ENCODE measurements at regions not wholly inside any gene's neighbourhood (a gene's known extent, or its start where the extent isn't known, plus 50 kb on each side); places are given as distances from the start of the nearest gene placed in this dataset.

DNA sequence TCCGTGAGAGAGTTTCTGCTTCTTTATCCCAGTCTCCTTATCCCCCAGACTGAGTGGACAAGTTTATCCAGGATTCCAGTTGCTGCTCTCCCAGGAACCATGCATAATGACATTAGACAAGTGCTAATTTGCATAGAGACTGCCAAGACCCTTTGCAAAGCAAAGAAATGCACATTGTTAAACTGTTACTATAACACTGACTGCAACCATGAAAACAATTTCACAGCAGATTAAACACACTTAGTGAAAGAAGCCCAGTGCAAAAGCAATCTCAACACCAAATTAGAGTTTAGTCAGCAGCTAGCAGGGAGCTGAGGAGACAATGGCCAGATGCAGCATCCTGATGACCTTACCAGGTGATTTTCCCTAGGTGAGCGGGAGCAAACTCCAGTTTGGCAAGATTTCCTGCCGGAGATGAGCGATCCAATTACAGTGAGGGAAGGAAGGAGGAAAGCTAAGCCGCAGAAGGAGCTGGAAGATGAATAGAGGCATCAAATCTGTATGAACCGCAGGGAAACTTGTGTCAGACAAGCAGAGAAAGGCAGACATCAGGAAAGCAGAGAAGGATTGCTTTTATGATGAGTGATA is 273.8 kb upstream of the B3GAT1 start:
- no peak for DNase-seq

DNA sequence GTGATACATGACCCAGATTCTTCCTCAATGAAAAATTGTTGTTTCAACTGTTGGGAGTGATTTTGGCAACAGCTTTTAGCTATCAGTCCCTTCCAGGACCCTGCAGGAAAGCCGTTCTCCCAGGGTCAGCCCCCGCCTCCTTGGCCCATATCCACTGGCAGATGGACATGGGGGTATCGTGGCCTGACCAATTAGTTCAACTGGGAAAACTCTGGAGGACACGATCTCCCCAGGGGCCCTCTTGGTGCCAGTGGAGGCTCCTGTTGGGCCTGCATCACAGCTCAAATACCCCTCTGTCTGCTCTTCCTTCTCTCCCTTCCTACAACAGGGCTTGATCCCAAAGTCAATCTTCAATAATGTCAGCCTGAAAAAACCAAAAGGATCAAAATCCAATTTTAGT is 272.5 kb upstream of the B3GAT1 start:
- no peak for DNase-seq

DNA sequence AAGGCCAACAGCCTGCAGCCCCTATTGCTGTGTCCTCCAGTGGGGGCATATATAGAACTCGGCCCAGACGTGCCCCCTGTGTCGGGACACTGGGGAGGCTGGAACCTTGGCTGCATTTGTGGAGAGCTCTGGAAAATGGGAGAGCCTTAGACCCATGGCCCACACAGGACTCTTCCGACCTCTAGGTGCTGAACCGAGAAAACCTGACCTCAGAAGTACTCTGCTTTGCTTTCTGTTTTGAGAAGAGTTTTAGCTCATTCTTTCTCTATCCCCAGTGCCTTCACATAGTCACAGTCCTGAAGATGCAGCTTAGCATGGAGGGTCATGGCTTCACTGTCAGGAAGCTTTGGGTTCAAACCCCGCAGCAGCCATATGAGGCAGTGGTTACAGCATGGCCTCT is 271.8 kb upstream of the B3GAT1 start:
- DNase-seq: no peak

DNA sequence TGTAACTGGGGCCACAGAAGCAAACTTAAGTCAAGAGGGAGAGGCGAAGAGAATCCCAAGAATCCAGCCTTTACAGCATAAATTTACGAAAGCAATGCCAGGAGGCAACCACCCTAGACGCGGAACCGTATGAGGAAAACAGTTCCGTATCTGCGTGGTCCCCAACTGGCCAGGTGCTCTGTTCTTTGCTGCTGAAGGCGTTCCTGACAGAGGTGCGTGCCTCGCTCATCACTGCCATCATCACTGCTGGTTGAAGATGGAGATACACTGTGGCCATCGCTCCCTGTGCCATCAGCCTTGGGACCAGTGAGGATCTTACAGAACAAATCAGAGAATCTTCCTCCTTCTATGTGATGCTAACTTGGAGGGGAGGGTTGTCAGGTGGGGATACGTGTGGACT is 270.5 kb upstream of the B3GAT1 start:
- no peak for DNase-seq

DNA sequence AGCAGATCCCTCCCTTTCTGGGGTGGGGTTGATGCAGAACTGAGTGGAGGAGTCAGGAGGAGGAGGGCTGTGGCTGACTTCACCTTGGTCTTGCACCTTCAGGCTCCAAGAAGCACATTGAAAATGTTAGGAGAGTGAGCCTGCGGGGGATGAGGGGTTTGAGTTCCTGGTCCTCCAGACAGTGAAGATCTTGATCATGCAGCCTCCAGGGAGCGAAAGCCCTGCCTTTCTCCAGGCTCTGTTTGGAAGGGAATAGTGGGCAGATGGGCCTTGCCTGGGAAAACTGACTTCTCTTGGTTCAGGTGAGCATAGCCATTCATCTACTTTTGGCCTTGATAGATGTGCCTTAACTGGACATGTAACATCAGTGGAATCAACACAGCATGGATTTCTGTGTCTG is 267.6 kb upstream of the B3GAT1 start:
- DNase-seq: no peak

DNA sequence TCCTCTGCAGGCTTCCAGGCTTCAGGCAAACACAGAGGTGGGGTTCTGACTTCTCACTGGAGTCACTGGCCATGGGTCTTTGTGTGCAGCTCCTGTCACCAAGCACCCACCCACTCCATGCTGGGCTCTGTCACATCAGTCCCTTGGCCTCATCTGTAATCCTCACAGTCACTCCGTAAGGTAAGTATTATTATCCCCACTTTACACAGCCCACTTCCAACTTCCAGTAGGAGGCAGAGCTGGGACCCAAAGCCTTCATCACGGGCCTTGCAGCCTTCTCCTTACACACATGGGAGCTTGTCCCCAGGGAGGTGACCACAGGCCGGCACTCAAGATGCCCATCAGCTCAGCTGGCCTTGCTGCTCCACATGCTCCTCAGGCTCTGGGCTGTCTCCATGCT is 266.7 kb upstream of the B3GAT1 start:
- DNase-seq: no peak

DNA sequence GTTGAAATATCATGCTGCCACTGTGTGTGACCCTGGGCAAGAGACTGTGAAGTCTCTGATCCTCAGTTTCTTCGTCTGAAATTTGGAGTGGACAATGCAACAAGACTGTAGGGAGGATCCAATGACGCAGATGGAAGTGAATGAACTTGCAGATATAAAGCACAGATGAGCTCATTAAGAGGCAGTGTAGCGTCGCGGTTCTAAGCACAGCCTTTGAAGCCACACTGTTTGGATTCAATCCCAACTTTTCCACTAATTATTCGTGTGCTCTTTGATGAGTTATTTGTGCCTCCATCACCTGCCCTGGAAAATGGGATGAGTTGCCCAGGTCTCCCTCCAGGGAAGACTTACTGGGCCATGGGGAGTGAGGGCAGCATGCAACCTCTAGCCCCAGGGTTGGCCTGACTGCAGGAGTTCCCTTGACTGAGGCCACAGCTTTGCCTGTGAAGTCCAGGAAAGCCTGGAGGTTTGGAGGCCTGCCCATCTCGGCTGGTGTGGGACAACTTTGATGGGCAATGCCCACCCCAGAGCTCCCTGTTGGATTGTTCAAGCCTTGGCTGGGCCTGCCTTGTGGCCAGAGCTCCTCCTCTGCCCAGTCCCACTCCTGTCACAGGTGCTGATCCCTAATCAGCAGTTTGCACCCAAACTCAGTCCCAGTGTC is 266.0 kb upstream of the B3GAT1 start:
- DNase-seq: no peak

DNA sequence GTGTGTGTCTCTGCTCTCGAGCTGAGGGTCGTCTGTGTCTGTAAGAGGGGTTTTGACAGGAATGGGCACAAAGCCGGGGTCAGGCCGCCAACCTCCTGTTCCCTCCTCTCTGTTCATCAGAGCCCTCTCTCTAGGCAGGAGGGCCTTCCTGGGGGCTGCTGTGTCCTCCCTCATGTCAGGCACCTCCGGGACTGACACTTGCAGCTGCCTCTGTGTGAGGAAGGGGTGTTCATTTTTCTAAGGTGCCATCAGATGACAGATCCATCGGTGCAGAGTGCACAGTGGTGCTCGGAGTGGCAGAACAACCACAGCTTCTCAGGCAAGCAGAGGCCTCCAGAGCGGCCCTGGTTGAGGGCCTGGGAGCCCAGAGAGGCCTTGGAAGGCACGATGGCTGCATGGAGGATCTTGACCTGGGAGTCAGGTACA is 265.4 kb upstream of the B3GAT1 start:
- DNase-seq: no peak

DNA sequence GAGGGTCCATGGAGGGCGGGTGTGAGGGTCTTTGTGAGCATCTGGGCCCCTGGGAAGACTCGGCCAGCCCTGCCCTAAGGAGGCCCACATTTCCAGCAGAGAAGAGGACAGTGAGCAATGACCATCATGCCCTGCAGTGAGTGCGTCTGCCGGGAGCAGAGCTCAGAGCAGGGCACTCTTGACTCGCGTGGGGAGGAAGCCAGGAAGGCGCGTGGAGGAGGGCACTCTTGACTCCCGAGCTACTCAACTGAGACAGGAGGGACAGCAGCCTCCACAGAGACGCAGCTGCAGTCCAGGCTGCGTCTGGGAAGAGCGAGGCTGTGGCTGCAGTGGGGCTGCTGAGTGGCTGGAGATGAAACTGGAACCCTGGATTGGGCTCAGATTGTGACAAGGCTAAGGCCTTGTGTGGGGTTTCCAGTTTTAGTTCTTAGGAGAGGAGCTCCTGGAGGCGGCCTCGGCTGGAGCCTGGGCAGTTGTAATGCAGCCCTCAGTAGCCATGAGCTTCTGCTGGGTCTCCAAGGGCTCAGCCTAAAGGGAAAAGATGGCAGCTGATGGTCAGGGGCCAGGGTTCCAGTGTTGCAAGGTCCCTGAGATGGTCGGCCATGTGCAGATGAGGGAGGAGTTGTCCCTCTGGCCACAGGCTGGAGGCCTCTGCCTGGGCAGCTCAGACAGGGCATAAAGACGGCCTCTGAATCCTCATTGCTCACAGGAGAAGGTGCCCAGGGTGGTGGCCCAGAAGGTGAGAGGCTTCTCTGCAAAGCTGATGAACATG is 264.7 kb upstream of the B3GAT1 start:
- no peak for DNase-seq

DNA sequence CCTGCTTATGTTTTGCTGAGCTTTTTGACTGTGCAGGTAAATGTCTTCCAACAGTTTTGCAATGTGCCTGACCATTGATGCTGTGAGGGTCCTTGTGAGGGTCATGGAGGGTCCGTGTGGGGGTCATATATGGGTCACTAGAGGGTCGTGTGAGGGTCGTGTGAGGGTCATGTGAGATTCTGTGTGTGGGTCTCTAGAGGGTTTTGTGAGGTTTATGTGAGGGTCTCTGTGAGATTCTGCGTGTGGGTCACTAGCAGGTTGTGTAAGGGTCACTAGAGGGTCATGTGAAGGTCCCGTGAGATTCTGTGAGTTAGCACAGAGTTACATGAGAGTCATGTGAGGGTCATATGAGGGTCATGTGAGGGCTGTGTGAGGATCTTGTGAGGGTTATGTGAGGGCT is 263.9 kb upstream of the B3GAT1 start:
- no peak for DNase-seq

DNA sequence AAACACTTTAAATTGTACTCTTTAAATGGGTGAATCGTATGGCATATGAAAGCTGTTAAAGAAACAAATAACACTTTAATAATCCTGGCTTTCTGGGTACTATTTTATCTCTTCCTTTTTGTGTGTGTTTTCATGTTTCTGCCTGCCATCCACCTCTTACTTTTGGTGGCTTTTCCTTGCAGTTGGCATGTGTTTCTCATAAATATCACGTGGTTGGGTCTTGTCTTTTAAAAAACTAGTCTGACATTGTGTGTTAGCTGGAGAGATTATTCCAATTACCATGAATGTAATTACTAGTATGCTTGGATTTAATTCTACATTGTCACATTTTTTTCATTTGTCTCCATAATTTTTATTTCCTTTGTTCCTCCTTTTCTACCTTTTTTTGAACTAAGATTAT is 262.9 kb upstream of the B3GAT1 start:
- DNase-seq: no peak

DNA sequence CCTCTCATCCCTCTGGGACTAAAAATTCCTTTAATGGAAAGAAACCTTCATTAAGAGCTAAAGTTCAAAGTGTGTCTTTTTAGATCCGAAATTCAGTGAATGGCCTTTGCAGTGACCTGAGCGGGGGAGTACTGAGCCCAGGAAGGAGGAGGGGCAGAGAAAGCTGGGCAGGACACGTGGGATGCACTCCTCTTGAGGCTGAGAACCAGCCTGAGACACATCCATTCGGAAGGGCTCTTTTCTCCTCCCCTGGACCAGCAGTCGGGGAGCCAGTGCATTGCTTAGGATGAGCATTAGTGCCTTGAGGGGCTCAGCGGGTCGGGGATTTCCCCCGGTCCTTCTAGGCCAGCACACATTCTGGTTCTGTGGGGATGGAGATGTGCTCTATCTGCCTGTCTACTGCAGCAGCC is 258.9 kb upstream of the B3GAT1 start:
- peak; percentile 25 for DNase-seq

DNA sequence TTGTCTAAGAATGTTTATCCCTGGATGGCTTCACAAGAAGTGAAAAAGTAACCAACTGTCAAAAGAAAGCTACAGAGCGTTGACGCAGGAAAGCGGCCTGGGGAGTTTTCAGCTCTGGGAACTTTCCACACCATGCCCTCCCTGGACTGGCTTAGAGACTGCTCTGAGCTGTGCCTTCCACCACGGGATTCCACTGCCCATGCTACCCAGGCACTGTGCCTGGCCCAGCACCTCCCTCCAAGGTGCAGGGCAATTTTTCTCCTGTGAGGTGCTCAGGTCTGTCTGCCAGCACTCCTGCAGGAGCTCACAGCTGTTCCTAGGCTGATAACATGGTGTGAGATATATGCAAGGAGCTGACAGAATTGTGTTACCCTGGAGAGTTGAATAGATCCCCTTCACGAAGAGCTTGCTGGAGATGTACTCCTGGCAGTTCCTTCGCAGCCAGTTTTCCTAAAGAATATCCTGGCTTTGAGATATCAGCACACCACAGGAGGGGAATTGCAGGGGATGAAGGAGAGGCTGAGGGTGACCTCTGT is 258.3 kb upstream of the B3GAT1 start:
- no peak for DNase-seq

DNA sequence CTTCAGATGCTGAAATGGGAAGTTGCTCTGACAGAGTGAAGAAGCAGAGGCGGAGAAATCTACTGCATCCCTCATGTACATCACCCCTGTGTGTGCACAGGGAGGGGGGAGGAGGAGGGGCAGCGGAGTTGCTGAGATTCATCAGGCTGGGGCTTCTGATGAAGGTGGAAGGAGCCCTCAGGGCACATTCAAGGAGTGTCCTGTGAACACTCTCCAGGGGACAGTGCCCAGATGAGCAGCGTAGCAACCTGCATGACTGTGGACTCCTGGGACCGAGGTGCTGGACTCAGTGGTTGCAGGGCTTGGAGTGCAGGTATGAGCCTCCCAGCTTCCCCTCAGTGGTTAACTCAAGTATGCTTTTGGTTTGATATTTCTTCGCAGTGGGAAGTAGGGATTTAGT is 257.8 kb upstream of the B3GAT1 start:
- DNase-seq: no peak

DNA sequence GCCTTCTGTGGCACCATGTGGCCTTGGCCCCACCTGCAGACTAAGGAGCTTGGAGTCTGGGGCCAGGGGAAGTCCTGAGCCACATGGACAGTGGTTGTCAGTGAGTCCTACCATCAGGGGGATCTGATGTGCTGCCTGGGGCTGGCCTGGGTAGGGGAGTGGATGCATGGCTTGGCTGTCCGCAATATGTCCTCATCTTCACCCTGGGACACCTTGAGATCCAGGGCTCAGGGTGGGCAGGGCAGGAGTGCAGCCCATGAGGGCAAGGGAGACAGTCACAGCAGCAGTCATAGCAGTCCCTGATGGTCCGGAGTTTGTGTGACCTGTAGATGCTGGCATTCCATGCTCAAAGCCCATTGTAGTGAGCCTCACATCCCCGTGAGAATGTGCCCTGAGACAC is 256.8 kb upstream of the B3GAT1 start:
- no peak for DNase-seq

DNA sequence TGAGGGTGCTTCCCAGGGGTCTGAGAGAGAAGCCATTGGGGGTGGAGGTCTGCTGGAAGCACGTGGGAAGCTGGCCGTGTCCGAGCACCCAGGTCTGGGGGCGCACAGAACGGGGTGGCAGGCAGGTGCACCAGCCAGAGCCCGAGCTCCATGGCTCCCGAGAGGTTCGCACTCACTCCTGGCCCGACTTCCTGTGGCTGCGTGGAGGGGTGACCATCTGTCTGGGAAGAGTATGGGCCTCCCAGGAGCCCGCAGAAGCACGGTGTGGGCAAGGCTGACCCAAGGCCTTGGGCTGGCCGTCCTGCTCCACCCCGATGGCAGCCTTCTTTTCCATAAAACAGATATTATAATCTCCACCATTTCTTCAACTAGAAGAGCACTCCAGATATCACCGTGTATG is 256.0 kb upstream of the B3GAT1 start:
- no peak for DNase-seq

DNA sequence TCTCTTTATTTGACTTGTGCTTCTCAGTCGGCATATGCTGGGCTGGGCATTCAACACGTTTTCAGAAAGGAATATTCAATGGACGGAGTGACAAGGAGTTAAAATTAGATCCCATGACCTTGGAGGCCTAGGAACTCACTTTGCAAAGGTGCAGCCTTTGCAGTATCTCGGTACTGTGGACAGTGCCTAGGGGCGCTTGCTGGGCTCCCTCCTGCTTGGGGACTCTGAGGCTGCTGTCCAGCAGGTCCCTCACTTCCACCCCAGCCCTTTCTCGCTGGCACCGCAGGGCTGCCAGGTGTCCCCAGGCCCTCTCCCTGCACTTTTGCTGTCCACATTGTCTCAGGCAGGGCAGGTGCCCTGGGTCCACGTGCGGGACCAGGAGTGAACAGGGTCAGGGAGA is 255.5 kb upstream of the B3GAT1 start:
- no peak for DNase-seq

DNA sequence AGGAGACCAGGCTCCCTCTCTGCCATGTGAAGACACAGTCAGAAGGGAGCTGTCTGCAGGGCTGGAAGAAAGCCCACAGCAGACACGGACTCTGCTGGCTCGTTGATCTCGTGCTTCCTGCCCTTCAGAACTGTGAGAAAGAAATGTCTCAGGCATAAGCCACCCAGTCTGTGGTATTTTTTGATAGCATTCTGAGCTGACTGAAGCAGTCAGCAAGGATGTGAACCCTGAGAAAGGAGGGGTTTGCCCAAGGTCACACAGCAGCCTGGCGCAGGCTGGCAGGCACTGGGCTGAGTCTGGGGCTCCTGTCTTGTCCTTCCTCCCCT is 255.1 kb upstream of the B3GAT1 start:
- no peak for DNase-seq

DNA sequence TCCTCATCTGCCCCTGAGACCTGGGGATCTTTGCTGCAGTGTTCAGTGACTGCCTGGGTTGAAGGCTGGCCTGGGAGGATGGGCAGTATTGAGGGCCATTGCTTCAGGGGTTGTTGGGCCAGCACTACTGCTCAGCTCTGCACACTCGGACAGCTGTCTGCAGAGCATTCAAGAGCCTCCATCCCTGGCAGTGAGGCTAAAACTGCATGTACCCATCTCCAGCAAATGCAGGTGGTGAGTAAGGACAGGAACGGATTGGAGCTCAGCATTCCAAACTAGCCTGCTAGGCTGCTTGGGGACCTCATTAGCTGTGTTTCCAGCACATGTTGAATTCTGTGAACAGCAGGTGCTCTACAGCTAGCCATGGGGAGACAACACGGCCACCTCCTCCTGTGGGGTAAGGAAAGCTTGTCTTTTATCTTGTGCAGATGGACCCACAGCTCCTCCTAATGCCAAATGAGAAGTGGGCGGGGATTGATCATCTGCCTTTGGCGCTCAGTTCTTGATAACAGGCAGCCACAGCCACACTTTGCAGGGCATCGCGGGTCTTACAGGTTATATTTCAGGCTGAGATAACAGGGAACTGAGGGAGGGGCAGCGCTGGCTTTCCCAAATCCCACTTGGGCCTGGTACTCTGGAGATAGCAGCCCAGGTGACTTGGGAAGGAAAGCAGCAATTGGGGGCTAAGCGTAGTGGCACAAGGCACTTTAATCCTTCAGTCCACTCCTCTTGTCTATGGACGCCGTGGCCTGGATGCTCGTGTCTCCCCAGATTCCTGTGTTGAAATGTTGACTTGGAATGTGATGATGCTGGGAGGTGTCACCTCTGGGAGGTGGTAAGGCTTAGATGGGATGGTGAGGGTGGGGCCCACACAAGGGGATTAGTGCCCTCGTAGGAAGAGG is 254.5 kb upstream of the B3GAT1 start:
- no peak for DNase-seq

DNA sequence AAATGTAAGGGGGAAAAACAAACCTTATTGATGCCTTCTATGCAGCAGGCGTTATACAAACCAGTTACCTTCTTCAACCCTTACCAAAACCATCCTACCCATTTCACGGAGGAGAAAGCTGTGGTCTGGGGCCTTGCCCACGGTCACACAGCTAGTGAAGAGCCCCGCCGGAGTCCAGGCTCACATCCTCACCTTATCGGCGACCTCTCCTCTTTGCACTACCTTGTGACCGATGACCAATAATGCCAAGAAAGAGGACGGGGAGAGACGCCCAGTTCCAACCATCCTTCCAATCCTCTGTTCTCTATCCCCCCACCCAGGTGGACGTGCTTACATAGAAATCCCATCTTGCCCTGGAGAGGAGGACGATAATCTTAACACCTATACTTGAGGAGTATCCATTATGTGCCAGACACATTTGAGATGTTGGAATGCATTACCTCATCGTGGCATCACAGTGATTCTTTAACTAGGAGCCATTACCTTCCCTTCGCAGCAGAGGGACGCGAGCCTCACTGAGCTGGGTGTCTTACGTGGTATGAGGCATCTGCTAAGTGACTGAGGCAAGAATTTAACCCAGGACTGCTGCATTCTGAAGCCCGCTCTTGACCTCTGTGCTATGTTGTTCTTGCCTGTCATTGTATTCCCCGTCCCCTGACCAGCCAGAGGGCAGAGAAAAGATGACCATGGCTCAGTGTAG is 253.7 kb upstream of the B3GAT1 start:
- no peak for DNase-seq

DNA sequence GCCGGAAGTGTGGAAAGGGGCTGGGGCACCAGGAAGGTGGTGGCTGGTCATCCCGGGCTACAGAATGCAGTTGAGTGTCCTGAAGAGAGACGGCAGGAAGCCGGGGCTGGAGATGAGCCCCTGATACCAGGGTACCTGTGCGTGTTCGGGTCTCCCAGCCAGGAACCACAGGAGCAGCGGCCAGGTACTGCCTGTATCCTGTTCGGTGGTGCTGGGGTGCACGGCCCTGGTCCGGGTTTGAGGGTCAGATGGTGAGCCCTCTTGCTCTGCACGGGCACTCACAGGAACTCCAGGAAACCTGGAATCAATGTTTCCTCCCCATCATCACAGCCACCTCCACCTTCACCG is 253.1 kb upstream of the B3GAT1 start:
- no peak for DNase-seq

Data from left kidney (tissue), 1 donor.